Kidney (tissue), 13 donors: ENCODE measurements at regions not wholly inside any gene's neighbourhood (a gene's known extent, or its start where the extent isn't known, plus 50 kb on each side); places are given as distances from the start of the nearest gene placed in this dataset.

ENCODE experiments used
- DNase-seq, 5 donors: peaks; one replicate each; pipeline ENCODE4 v3.0.0-alpha.2; 2013 to 2020
- FAIRE-seq: peaks from 2 replicates; lab custom pipeline; 2012; peaks lifted over from hg19 to GRCh38; lab: Jason Lieb, UNC
- H3K27ac ChIP-seq, 2 donors: one replicate each; pipeline ENCODE4 v1.7.0; 2013; ENCODE audit warnings: low read depth in 2 of 2, low read length in 2 of 2, inconsistent platforms in 1 of 2
- H3K27me3 ChIP-seq: one replicate; pipeline ENCODE4 v1.7.1; 2013; ENCODE audit warnings: low read length, inconsistent platforms; ENCODE audit not compliant: control insufficient read depth, insufficient read depth
- H3K36me3 ChIP-seq, 3 donors: one replicate each; pipeline versions ENCODE4 v1.7.0 to v1.7.1; 2013; ENCODE audit warnings: low read length in 3 of 3, control low read depth in 1 of 3, inconsistent platforms in 1 of 3; ENCODE audit not compliant: insufficient read depth in 3 of 3, control insufficient read depth in 2 of 3
- H3K4me1 ChIP-seq, 3 donors: one replicate each; pipeline versions ENCODE4 v1.7.0 to v1.7.1; 2013; ENCODE audit warnings: low read length in 3 of 3, inconsistent platforms in 1 of 3, low read depth in 1 of 3; ENCODE audit not compliant: control insufficient read depth in 2 of 3, insufficient read depth in 2 of 3
- H3K4me3 ChIP-seq, 3 donors: one replicate each; pipeline versions ENCODE4 v1.7.0 to v1.8.1; 2013; ENCODE audit warnings: low read length in 3 of 3, control low read depth in 1 of 3, inconsistent platforms in 1 of 3
- H3K9ac ChIP-seq, 3 donors: one replicate each; pipeline versions ENCODE4 v1.7.0 to v1.7.1; 2013; ENCODE audit warnings: low read length in 3 of 3, control low read depth in 1 of 3, inconsistent platforms in 1 of 3
- H3K9me3 ChIP-seq, 3 donors: one replicate each; pipeline versions ENCODE4 v1.7.0 to v1.7.1; 2013; ENCODE audit warnings: low read length in 3 of 3, control low read depth in 1 of 3, inconsistent platforms in 1 of 3; ENCODE audit not compliant: control insufficient read depth in 2 of 3, insufficient read depth in 1 of 3
- intact Hi-C: fragments of 100-400 bp; cut with DNase I; formaldehyde crosslinking; loops from one replicate; pipeline ENCODE4 v1.11.1; 2022
- TF ChIP-seq, protein P1 (sequence below): IDR thresholded peaks from 3 replicates; pipeline ENCODE4 v1.5.1; 2012; ENCODE audit warnings: mild to moderate bottlenecking, moderate library complexity, borderline replicate concordance; ENCODE audit not compliant: insufficient read depth; ENCODE audit errors: extremely low read depth
- donor health status: control.
- donor health status: control.
- donor health status: control.
- donor health status: control.
- donor health status: control.
- donor health status: DM: yes; HTN: yes; CAD: no.
- donor health status: Normal renal cell carcinoma (clear cell type).

DNA sequence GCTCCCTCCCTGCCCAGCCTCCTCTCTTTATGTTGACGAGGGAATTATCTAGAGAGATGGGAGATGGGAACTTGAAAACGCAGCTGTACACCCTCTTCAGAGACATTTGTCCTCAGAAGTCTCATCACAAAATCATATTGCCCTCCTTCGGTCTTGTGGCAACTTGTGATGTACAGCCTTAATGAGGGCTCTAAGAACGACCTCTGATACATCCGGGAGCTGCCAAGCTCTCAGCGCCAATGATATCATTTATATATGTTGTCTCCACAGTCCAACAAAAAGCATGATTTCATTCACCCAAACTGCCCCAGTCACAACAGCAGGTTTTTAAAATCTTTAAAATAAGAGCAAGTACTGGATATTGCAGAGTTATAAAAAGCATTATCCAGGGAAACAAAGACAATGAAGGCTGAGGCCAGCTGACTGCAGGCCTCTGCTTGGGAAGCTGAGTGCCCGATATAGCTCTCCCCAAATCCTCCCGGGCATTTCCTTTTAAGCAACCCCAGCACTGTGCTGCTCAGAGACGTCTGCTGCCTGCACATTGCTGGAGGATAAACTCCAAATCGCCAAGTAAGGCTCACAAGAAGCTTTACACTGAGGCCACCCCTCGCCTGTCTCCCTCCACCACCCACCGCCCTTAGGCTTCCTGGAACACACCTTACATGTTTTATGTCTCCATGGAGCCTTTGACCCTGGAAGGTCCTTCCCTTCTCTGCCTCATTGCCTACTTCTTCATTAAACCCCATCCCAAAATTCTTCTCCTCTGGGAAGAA, 236.1 kb downstream of the C1orf94 start:
- Histone ChIP-seq H3K9me3 (no peaks in the 10 kb centered on the region), H3K4me1 (no peaks in the 10 kb centered on the region), H3K27me3 (no peaks in the 10 kb centered on the region), H3K27ac (no peak overlapping the region), H3K4me3 (no peak overlapping the region), H3K36me3 (no peaks in the 10 kb centered on the region), H3K9ac (no peak overlapping the region)
- intact Hi-C loops, result no loop called here
- DNase-seq (no peak), FAIRE-seq (no peak)
- TF ChIP-seq, protein P1, sequence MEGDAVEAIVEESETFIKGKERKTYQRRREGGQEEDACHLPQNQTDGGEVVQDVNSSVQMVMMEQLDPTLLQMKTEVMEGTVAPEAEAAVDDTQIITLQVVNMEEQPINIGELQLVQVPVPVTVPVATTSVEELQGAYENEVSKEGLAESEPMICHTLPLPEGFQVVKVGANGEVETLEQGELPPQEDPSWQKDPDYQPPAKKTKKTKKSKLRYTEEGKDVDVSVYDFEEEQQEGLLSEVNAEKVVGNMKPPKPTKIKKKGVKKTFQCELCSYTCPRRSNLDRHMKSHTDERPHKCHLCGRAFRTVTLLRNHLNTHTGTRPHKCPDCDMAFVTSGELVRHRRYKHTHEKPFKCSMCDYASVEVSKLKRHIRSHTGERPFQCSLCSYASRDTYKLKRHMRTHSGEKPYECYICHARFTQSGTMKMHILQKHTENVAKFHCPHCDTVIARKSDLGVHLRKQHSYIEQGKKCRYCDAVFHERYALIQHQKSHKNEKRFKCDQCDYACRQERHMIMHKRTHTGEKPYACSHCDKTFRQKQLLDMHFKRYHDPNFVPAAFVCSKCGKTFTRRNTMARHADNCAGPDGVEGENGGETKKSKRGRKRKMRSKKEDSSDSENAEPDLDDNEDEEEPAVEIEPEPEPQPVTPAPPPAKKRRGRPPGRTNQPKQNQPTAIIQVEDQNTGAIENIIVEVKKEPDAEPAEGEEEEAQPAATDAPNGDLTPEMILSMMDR, result no peak

DNA sequence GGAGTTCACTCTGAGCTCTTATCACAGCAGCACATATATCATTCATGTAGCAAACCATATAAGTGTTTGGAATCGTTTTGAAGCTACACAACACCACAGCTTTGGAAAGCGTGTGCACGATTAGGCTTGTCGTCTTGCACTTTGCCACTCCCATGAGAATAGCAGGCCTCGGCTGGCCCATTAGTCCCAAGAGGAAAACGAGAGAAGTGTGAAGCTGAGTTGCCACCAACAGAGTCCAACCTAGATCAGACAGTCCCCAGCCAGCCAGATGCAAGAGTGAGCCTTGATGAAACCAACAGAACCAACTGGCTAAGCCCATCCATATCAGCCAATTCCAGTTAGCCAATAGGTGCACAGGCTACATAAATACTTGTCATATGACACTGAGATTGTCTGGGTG, 238.4 kb downstream of the C1orf94 start:
- no peaks in the 10 kb centered on the region for H3K4me1 ChIP-seq
- FAIRE-seq (no peak), DNase-seq (no peak)
- H3K27me3 ChIP-seq, result no peaks in the 10 kb centered on the region
- TF ChIP-seq, protein P1, result no peak
- no peak overlapping the region for H3K9ac ChIP-seq
- no peaks in the 10 kb centered on the region for H3K36me3 ChIP-seq
- H3K27ac ChIP-seq, result no peak overlapping the region
- no peaks in the 10 kb centered on the region for H3K9me3 ChIP-seq
- H3K4me3 ChIP-seq, result no peak overlapping the region
- intact Hi-C loops, result no loop called here

DNA sequence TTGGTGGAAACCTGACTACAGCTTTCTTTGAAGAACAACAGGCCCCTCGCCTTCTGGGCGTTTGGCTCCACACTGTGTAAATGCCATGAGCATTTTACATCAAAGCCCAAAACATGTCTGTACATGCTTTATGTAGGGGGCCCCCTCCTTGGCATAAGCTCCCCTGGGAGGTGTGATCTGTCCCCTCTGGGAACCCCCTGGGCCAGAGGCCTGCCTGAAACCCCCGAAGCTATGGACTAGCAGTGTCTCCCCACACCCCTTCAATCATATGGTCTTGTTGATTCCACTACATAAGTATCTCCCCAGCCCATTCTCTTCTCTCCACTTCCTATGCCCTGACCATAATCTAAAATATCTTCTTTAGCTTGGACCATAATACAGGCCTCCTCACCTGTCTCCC, 241.5 kb downstream of the C1orf94 start:
- no peaks in the 10 kb centered on the region for H3K27me3 ChIP-seq
- no peaks in the 10 kb centered on the region for H3K4me1 ChIP-seq
- no peaks in the 10 kb centered on the region for H3K9me3 ChIP-seq
- no peaks in the 10 kb centered on the region for H3K36me3 ChIP-seq
- no peak overlapping the region for H3K9ac ChIP-seq
- FAIRE-seq, result no peak
- no peak overlapping the region for H3K27ac ChIP-seq
- TF ChIP-seq, protein P1, result no peak
- H3K4me3 ChIP-seq, result no peak overlapping the region
- no peak for DNase-seq
- intact Hi-C loops, result no loop called here
